Sigmoid colon (tissue), 6 donors: ENCODE measurements at regions not wholly inside any gene's neighbourhood (a gene's known extent, or its start where the extent isn't known, plus 50 kb on each side); places are given as distances from the start of the nearest gene placed in this dataset.
"Not testable (repeated sequence)": the region's sequence is repeated elsewhere in the genome, so short reads cannot be mapped to it uniquely, and the experiment has no call there.

ENCODE experiments used
- DNase-seq: peaks from one replicate; pipeline ENCODE4 v3.0.0-alpha.2; 2019
- H3K27ac ChIP-seq, 4 donors: fragments of 200-600 bp; sonication (generic); one replicate each; pipeline ENCODE4 v1.5.1; 2016 to 2019; ENCODE audit warnings: mild to moderate bottlenecking in 1 of 4
- H3K27me3 ChIP-seq, 3 donors: fragments of 200-600 bp; sonication (generic); one replicate each; pipeline ENCODE4 v1.5.1; 2019; ENCODE audit warnings: mild to moderate bottlenecking in 1 of 3
- H3K36me3 ChIP-seq, 4 donors: fragments of 200-600 bp; sonication (generic); one replicate each; pipeline ENCODE4 v1.5.1; 2016 to 2019
- H3K4me1 ChIP-seq, 4 donors: fragments of 200-600 bp; sonication (generic); one replicate each; pipeline ENCODE4 v1.5.1; 2017 to 2019
- H3K4me3 ChIP-seq, 4 donors: fragments of 200-600 bp; sonication (generic); one replicate each; pipeline ENCODE4 v1.5.1; 2017 to 2019; ENCODE audit warnings: mild to moderate bottlenecking in 2 of 4, moderate library complexity in 1 of 4
- H3K9me3 ChIP-seq, 4 donors: fragments of 200-600 bp in 3 of 4; sonication (generic) in 3 of 4; one replicate each; pipeline versions ENCODE4 v1.5.1 to v1.6.1; 2013 to 2019
- CTCF ChIP-seq, 4 experiments: fragments of 450-650 bp in 3 of 4; fragments of 200-600 bp in 1 of 4; IDR thresholded peaks; one replicate each; pipeline ENCODE4 v1.5.1; 2016 to 2019; ENCODE audit warnings: antibody characterized with exemption in 4 of 4, mild to moderate bottlenecking in 3 of 4, moderate library complexity in 2 of 4
- EP300 ChIP-seq, 4 donors: sonication (generic); formaldehyde crosslinking; IDR thresholded peaks; one replicate each; pipeline ENCODE4 v1.6.1; 2017; ENCODE audit warnings: antibody characterized with exemption in 4 of 4
- POLR2A ChIP-seq, 2 donors: fragments of 450-650 bp; IDR thresholded peaks; one replicate each; pipeline ENCODE4 v1.6.1; 2016; ENCODE audit warnings: antibody characterized with exemption in 2 of 2, mild to moderate bottlenecking in 2 of 2, moderate library complexity in 2 of 2
- POLR2AphosphoS5 ChIP-seq, 4 donors: sonication (generic); formaldehyde crosslinking; IDR thresholded peaks; one replicate each; pipeline ENCODE4 v1.6.1; 2017; ENCODE audit warnings: antibody characterized with exemption in 4 of 4
- WGBS, 2 donors: extraction: QIAGEN DNeasy Blood & Tissue Kit; methylation state at CpG; one replicate each; pipeline ENCODE4 v1.1.7; 2013; 5-methylcytosine and 5-hydroxymethylcytosine counted together
- intact Hi-C: fragments of 100-400 bp; cut with DNase I; formaldehyde crosslinking; loops from one replicate; pipeline ENCODE4 v1.15.1; 2023
- donor health status: healthy with polysubstance abuse.
- donor health status: healthy.

GRCh38 chr3:170809007-170809974, 60.7 kb downstream of the RPL22L1 start:
- DNase-seq, result no peak
- H3K27ac ChIP-seq, result no peak overlapping the region
- WGBS, 2 donors, result 71 to 79% methylated on average over 14 of the region's 14 CpGs

GRCh38 chr3:170808041-170808440, 62.0 kb downstream of the RPL22L1 start:
- 88 to 90% methylated on average over 5 of the region's 5 CpGs for WGBS, 2 donors
- Histone ChIP-seq H3K36me3 (no peaks in the 10 kb centered on the region), H3K27ac (no peak overlapping the region), H3K9me3 (no peaks in the 10 kb centered on the region), H3K4me1 (peaks cover 0 to 8% (median 2%) of the 10 kb centered on the region in 4 donors), H3K4me3 (no peak overlapping the region), H3K27me3 (no peaks in the 10 kb centered on the region)
- no peak for TF ChIP-seq POLR2A (IDR thresholded peaks at IDR 0.05)
- no peak for TF ChIP-seq CTCF (IDR thresholded peaks at IDR 0.05)
- TF ChIP-seq EP300 (IDR thresholded peaks at IDR 0.05), result no peak
- TF ChIP-seq POLR2AphosphoS5 (IDR thresholded peaks at IDR 0.05), result no peak
- DNase-seq, result no peak
- intact Hi-C loops, result no loop called here

More at GRCh38 chr3:170809007-170809974, 60.7 kb downstream of the RPL22L1 start:
- H3K9me3 ChIP-seq, result no peaks in the 10 kb centered on the region
- H3K4me3 ChIP-seq, result no peak overlapping the region
- H3K27me3 ChIP-seq, result no peaks in the 10 kb centered on the region
- H3K4me1 ChIP-seq, result peaks cover 0 to 11% (median 2%) of the 10 kb centered on the region in 4 donors
- TF ChIP-seq EP300 (IDR thresholded peaks at IDR 0.05) (no peak), CTCF (IDR thresholded peaks at IDR 0.05) (no peak)
- H3K36me3 ChIP-seq, result no peaks in the 10 kb centered on the region
- intact Hi-C loops, result no loop called here

GRCh38 chr3:170806676-170807075, 63.3 kb downstream of the RPL22L1 start:
- Histone ChIP-seq H3K27ac (no peak overlapping the region), H3K4me1 (peaks cover 0 to 4% (median 0%) of the 10 kb centered on the region in 4 donors), H3K27me3 (no peaks in the 10 kb centered on the region), H3K9me3 (no peaks in the 10 kb centered on the region), H3K4me3 (no peak overlapping the region), H3K36me3 (no peaks in the 10 kb centered on the region)
- WGBS, 2 donors, result 76 to 87% methylated on average over 2 of the region's 2 CpGs
- TF ChIP-seq CTCF (IDR thresholded peaks at IDR 0.05), result no peak
- TF ChIP-seq EP300 (IDR thresholded peaks at IDR 0.05), result no peak
- TF ChIP-seq POLR2AphosphoS5 (IDR thresholded peaks at IDR 0.05), result no peak
- no peak for TF ChIP-seq POLR2A (IDR thresholded peaks at IDR 0.05)
- DNase-seq, result no peak
- intact Hi-C loops, result no loop called here

GRCh38 chr3:170806141-170806540, 63.9 kb downstream of the RPL22L1 start:
- no peaks in the 10 kb centered on the region for H3K27me3 ChIP-seq
- no peaks in the 10 kb centered on the region for H3K9me3 ChIP-seq
- H3K4me1 ChIP-seq, result no peaks in the 10 kb centered on the region
- no peak overlapping the region for H3K27ac ChIP-seq
- 93 to 97% methylated on average over 5 of the region's 5 CpGs for WGBS, 2 donors
- no peak overlapping the region for H3K4me3 ChIP-seq
- H3K36me3 ChIP-seq, result no peaks in the 10 kb centered on the region
- intact Hi-C loops, result no loop called here
- DNase-seq, result no peak
- TF ChIP-seq POLR2A (IDR thresholded peaks at IDR 0.05), result no peak
- TF ChIP-seq CTCF (IDR thresholded peaks at IDR 0.05), result no peak
- TF ChIP-seq EP300 (IDR thresholded peaks at IDR 0.05), result no peak
- TF ChIP-seq POLR2AphosphoS5 (IDR thresholded peaks at IDR 0.05), result no peak

- H3K27ac ChIP-seq, H3K36me3 ChIP-seq, H3K9me3 ChIP-seq, intact Hi-C loops, H3K4me3 ChIP-seq, H3K27me3 ChIP-seq, DNase-seq, H3K4me1 ChIP-seq: not testable (repeated sequence)
- WGBS, 2 donors, result 93 to 99% methylated on average over 1 of the region's 1 CpG
Measured at GRCh38 chr3:170805296-170805695, 64.7 kb downstream of the RPL22L1 start.

- intact Hi-C loops, DNase-seq, H3K9me3 ChIP-seq, H3K36me3 ChIP-seq, H3K27ac ChIP-seq, H3K4me1 ChIP-seq, H3K4me3 ChIP-seq, H3K27me3 ChIP-seq: not testable (repeated sequence)
- WGBS, 2 donors, result 15 to 48% methylated on average over 1 of the region's 1 CpG
Measured at GRCh38 chr3:170804634-170805033, 65.4 kb downstream of the RPL22L1 start.
